WTC11 (cell line): ENCODE measurements at regions not wholly inside any gene's neighbourhood (a gene's known extent, or its start where the extent isn't known, plus 50 kb on each side); places are given as distances from the start of the nearest gene placed in this dataset.

Experiments
- ATAC-seq: fragments of 200-7000 bp; cut with Tn5 transposase; 2 replicates; pipeline ENCODE4 v1.10.0; 2021; ENCODE audit warnings: mild to moderate bottlenecking, moderate library complexity
- CTCF ChIA-PET: fragments of 300-600 bp; sonication (Branson Sonifier 250); formaldehyde crosslinking; loops from one replicate; lab custom pipeline; 2021; ENCODE audit warnings: antibody characterized with exemption; lab: Charles Lee
- POLR2A ChIA-PET: fragments of 350-600 bp; sonication (Branson Sonifier 250); formaldehyde crosslinking; loops from one replicate; lab custom pipeline; 2021; ENCODE audit warnings: antibody characterized with exemption; lab: Charles Lee
- DNase-seq: peaks from one replicate; pipeline ENCODE4 v3.0.0; 2021; ENCODE audit warnings: low spot score
- H3K27ac Mint-ChIP-seq: 2 replicates; pipeline ENCODE4 v1.8.0; 2021; ENCODE audit warnings: mixed read lengths
- H3K27me3 Mint-ChIP-seq: 2 replicates; pipeline ENCODE4 v1.8.0; 2021; ENCODE audit warnings: low read depth, mild to moderate bottlenecking, moderate library complexity, mixed read lengths
- H3K36me3 Mint-ChIP-seq: 2 replicates; pipeline ENCODE4 v1.8.0; 2021; ENCODE audit warnings: mixed read lengths
- H3K4me1 Mint-ChIP-seq: 2 replicates; pipeline ENCODE4 v1.8.0; 2022; ENCODE audit warnings: mixed read lengths
- H3K4me3 Mint-ChIP-seq: 2 replicates; pipeline ENCODE4 v1.8.0; 2021; ENCODE audit warnings: mild to moderate bottlenecking, moderate library complexity, mixed read lengths
- H3K9me3 Mint-ChIP-seq: 2 replicates; pipeline ENCODE4 v1.8.0; 2021; ENCODE audit warnings: mixed read lengths
- AFF4 ChIP-seq: sonication (generic); formaldehyde crosslinking; IDR thresholded peaks from 2 replicates; pipeline ENCODE4 v1.8.1; 2023; ENCODE audit warnings: mild to moderate bottlenecking, missing genetic modification reagents, borderline replicate concordance
- ATF1 ChIP-seq: sonication (generic); formaldehyde crosslinking; IDR thresholded peaks from 2 replicates; pipeline ENCODE4 v1.8.1; 2023; ENCODE audit warnings: mild to moderate bottlenecking, moderate library complexity, missing genetic modification reagents
- CDX4 ChIP-seq: fragments of 250-450 bp; sonication (Bioruptor Pico); IDR thresholded peaks from 2 replicates; pipeline ENCODE4 v1.9.0; 2021; ENCODE audit warnings: moderate library complexity, mild to moderate bottlenecking, inconsistent platforms, borderline replicate concordance
- E2F4 ChIP-seq: sonication (generic); formaldehyde crosslinking; IDR thresholded peaks from 2 replicates; pipeline ENCODE4 v1.8.1; 2022; ENCODE audit warnings: low read depth, mild to moderate bottlenecking, moderate library complexity, missing genetic modification reagents, borderline replicate concordance
- ETV6 ChIP-seq: sonication (generic); formaldehyde crosslinking; IDR thresholded peaks from 2 replicates; pipeline ENCODE4 v1.8.1; 2022; ENCODE audit warnings: mild to moderate bottlenecking, missing genetic modification reagents
- FOXJ3 ChIP-seq: sonication (generic); formaldehyde crosslinking; IDR thresholded peaks from 2 replicates; pipeline ENCODE4 v1.9.0; 2021; ENCODE audit warnings: missing genetic modification reagents, mild to moderate bottlenecking, borderline replicate concordance
- FOXP4 ChIP-seq: sonication (generic); formaldehyde crosslinking; IDR thresholded peaks from 2 replicates; pipeline ENCODE4 v1.8.0; 2022; ENCODE audit warnings: mild to moderate bottlenecking, missing genetic modification reagents
- KAT7 ChIP-seq: sonication (generic); formaldehyde crosslinking; IDR thresholded peaks from 2 replicates; pipeline ENCODE4 v1.8.1; 2023; ENCODE audit warnings: missing genetic modification reagents, mild to moderate bottlenecking, borderline replicate concordance
- MAX ChIP-seq: sonication (generic); formaldehyde crosslinking; IDR thresholded peaks from 2 replicates; pipeline ENCODE4 v1.8.0; 2022; ENCODE audit warnings: mild to moderate bottlenecking, missing genetic modification reagents
- NR3C1 ChIP-seq: sonication (generic); formaldehyde crosslinking; conservative IDR thresholded peaks from 2 replicates; pipeline ENCODE4 v1.8.1; 2023; ENCODE audit warnings: low read depth, mild to moderate bottlenecking, missing genetic modification reagents
- PRRX2 ChIP-seq: fragments of 250-450 bp; sonication (Bioruptor Pico); IDR thresholded peaks from 2 replicates; pipeline ENCODE4 v1.8.0; 2021; ENCODE audit warnings: mild to moderate bottlenecking
- SOX15 ChIP-seq: fragments of 250-450 bp; sonication (Bioruptor Pico); IDR thresholded peaks from 2 replicates; pipeline ENCODE4 v1.9.0; 2021; ENCODE audit warnings: mild to moderate bottlenecking
- SP1 ChIP-seq: sonication (generic); formaldehyde crosslinking; conservative IDR thresholded peaks from 2 replicates; pipeline ENCODE4 v1.8.1; 2022; ENCODE audit warnings: missing genetic modification reagents
- TCF7 ChIP-seq: sonication (generic); formaldehyde crosslinking; IDR thresholded peaks from 2 replicates; pipeline ENCODE4 v1.8.0; 2022; ENCODE audit warnings: mild to moderate bottlenecking, low read depth, missing genetic modification reagents, moderate library complexity
- TP53 ChIP-seq: sonication (generic); formaldehyde crosslinking; IDR thresholded peaks from 2 replicates; pipeline ENCODE4 v1.8.1; 2023; ENCODE audit warnings: mild to moderate bottlenecking, missing genetic modification reagents
- ZNF416 ChIP-seq: fragments of 250-450 bp; sonication (Bioruptor Pico); IDR thresholded peaks from 2 replicates; pipeline ENCODE4 v1.9.0; 2021; ENCODE audit warnings: mild to moderate bottlenecking, inconsistent platforms
- TF ChIP-seq, protein P1 (sequence below): sonication (generic); formaldehyde crosslinking; IDR thresholded peaks from 2 replicates; pipeline ENCODE4 v1.8.0; 2023; ENCODE audit warnings: mild to moderate bottlenecking, missing genetic modification reagents

DNA sequence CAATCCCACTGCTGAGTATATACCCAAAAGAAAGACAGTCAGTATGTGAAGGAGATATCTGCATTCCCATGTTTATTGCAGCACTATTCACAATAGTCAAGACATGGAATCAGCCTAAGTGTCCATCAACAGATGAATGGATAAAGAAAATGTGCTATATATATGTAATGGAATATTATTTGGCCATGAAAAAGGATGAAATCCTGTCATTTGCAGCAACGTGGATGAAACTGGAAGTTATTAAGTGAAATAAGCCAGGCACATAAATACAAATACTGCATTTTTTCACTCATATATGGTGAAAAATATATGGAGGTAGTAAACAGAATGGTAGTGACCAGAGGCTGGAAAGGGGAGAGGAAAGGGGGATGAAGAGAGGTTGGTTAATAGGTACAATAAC is 188.9 kb upstream of the SERP2 start (continued):
- TF ChIP-seq, protein P1, sequence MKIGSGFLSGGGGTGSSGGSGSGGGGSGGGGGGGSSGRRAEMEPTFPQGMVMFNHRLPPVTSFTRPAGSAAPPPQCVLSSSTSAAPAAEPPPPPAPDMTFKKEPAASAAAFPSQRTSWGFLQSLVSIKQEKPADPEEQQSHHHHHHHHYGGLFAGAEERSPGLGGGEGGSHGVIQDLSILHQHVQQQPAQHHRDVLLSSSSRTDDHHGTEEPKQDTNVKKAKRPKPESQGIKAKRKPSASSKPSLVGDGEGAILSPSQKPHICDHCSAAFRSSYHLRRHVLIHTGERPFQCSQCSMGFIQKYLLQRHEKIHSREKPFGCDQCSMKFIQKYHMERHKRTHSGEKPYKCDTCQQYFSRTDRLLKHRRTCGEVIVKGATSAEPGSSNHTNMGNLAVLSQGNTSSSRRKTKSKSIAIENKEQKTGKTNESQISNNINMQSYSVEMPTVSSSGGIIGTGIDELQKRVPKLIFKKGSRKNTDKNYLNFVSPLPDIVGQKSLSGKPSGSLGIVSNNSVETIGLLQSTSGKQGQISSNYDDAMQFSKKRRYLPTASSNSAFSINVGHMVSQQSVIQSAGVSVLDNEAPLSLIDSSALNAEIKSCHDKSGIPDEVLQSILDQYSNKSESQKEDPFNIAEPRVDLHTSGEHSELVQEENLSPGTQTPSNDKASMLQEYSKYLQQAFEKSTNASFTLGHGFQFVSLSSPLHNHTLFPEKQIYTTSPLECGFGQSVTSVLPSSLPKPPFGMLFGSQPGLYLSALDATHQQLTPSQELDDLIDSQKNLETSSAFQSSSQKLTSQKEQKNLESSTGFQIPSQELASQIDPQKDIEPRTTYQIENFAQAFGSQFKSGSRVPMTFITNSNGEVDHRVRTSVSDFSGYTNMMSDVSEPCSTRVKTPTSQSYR: no peak
- no peak for TF ChIP-seq TP53
- no peak for TF ChIP-seq FOXJ3
- no peak for TF ChIP-seq SP1
- no peak for TF ChIP-seq FOXP4 (CRISPR knock-in tag)
- no peak for TF ChIP-seq ZNF416 (CRISPR knock-in tag)
- TF ChIP-seq SOX15 (CRISPR knock-in tag): no peak

DNA sequence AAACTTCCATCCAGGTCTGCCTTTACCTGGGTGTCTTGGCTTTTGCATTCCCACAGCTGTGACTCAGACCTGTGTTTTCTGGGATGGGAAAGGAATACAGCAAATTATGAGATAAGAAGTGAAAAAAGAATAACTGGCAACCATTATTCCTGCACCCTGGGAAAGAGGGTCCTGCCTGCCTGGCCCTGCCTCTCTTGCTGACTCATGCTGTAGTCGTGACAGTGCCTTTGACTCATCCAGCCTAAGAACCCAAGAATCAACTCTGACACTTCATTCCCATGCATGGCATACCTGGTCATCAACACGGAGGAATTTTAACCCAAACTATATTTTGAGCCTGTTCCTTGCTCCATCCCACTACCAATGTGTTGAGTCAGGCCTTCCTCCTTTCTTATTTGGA is 185.4 kb upstream of the SERP2 start:
- H3K4me1 Mint-ChIP-seq: 0 out of 2 replicates have a peak, but pooled peaks cover 3% of the 10 kb centered on the region
- no peak overlapping the region for H3K27ac Mint-ChIP-seq
- H3K4me3 Mint-ChIP-seq: no peak overlapping the region
- ChIA-PET CTCF (no interaction called here), POLR2A (no interaction called here)
- TF ChIP-seq MAX (CRISPR knock-in tag) (no peak), CDX4 (CRISPR knock-in tag) (no peak), PRRX2 (CRISPR knock-in tag) (no peak), AFF4 (CRISPR knock-in tag) (no peak), TP53 (no peak)
- peaks cover 9% of the 10 kb centered on the region for H3K9me3 Mint-ChIP-seq
- ATAC-seq (no peak), DNase-seq (no peak)
- H3K27me3 Mint-ChIP-seq: no peaks in the 10 kb centered on the region
- no peaks in the 10 kb centered on the region for H3K36me3 Mint-ChIP-seq

- Mint-ChIP-seq H3K36me3 (no peaks in the 10 kb centered on the region), H3K27ac (no peak overlapping the region), H3K4me3 (no peak overlapping the region), H3K9me3 (peaks cover 9% of the 10 kb centered on the region), H3K27me3 (no peaks in the 10 kb centered on the region), H3K4me1 (0 out of 2 replicates have a peak, but pooled peaks cover 3% of the 10 kb centered on the region)
- no peak for ATAC-seq
- no peak for DNase-seq
- POLR2A ChIA-PET: no interaction called here
- CTCF ChIA-PET: no interaction called here
- TF ChIP-seq KAT7 (CRISPR knock-in tag) (no peak), ATF1 (no peak), ETV6 (CRISPR knock-in tag) (no peak), NR3C1 (CRISPR knock-in tag) (no peak), AFF4 (CRISPR knock-in tag) (no peak), E2F4 (CRISPR knock-in tag) (no peak), TCF7 (CRISPR knock-in tag) (no peak)
Measured at GRCh38 chr13:44189085-44189484, 184.5 kb upstream of the SERP2 start.
